ENCODE measurements at regions not wholly inside any gene's neighbourhood (a gene's known extent, or its start where the extent isn't known, plus 50 kb on each side); places are given as distances from the start of the nearest gene placed in this dataset.
A peak's percentile ranks its signal among the peaks of the same experiment; 100 is the strongest.

GRCh38 chr3:25894101-25894500 is 104.2 kb downstream of the OXSM start:
- no peaks in the 10 kb centered on the region for H3K27me3 ChIP-seq (ENCODE audit: low read length)
- no peaks in the 10 kb centered on the region for H4K20me1 ChIP-seq (ENCODE audit: low read length)
- H3K9me3 ChIP-seq (ENCODE audit: low read length): no peaks in the 10 kb centered on the region
- no peak overlapping the region for H2AFZ ChIP-seq (ENCODE audit: low read length)
- H3K27ac ChIP-seq (ENCODE audit: low read length): no peak overlapping the region
- POLR2A ChIA-PET (ENCODE audit: unreplicated experiment): no interaction called here
- no peak overlapping the region for H3K9ac ChIP-seq (ENCODE audit: low read length)
- CTCF ChIA-PET: no interaction called here
- ATAC-seq: no peak
- intact Hi-C loops (cut with micrococcal nuclease): no loop called here
- no TSS peak for BruUV-seq (replicated peaks)
- DNase-seq: no peak
- no peaks in the 10 kb centered on the region; the same call in 1 of the 2 replicates for H3K9me2 ChIP-seq (replicated peaks; ENCODE audit: low read length)
- H3F3A ChIP-seq (ENCODE audit: low read length, unreplicated experiment): no peaks in the 10 kb centered on the region
- no peak for TF ChIP-seq EZH2 (IDR thresholded peaks at IDR 0.05; ENCODE audit: low read length, unreplicated experiment)
- TF ChIP-seq CTCF (conservative IDR thresholded peaks at IDR 0.05; ENCODE audit: low read depth, low read length): no peak
- TF ChIP-seq EZH2phosphoT487 (IDR thresholded peaks at IDR 0.05; ENCODE audit: borderline replicate concordance, low read length): no peak
- H3K36me3 ChIP-seq (ENCODE audit: low read depth, low read length): no peaks in the 10 kb centered on the region
- no peaks in the 10 kb centered on the region for H3K4me1 ChIP-seq (ENCODE audit: insufficient read depth, low read length)
- no peak overlapping the region for H3K4me2 ChIP-seq (ENCODE audit: low read length)
- no peak overlapping the region for H3K4me3 ChIP-seq (ENCODE audit: low read length)
- H3K79me2 ChIP-seq (ENCODE audit: low read length): no peaks in the 10 kb centered on the region

- H3K4me3 ChIP-seq (ENCODE audit: low read length): no peak overlapping the region
- TF ChIP-seq EZH2phosphoT487 (IDR thresholded peaks at IDR 0.05; ENCODE audit: borderline replicate concordance, low read length): no peak
- TF ChIP-seq EZH2 (IDR thresholded peaks at IDR 0.05; ENCODE audit: low read length, unreplicated experiment): no peak
- no peak for TF ChIP-seq CTCF (conservative IDR thresholded peaks at IDR 0.05; ENCODE audit: low read depth, low read length)
- BruUV-seq (replicated peaks): no TSS peak
- H3K27me3 ChIP-seq (ENCODE audit: low read length): no peaks in the 10 kb centered on the region
- H3K79me2 ChIP-seq (ENCODE audit: low read length): no peaks in the 10 kb centered on the region
- H3K27ac ChIP-seq (ENCODE audit: low read length): no peak overlapping the region
- H3K9ac ChIP-seq (ENCODE audit: low read length): no peak overlapping the region
- intact Hi-C loops (cut with micrococcal nuclease): no loop called here
- no peaks in the 10 kb centered on the region; the same call in 1 of the 2 replicates for H3K9me2 ChIP-seq (replicated peaks; ENCODE audit: low read length)
- no peaks in the 10 kb centered on the region for H3K9me3 ChIP-seq (ENCODE audit: low read length)
- H3K36me3 ChIP-seq (ENCODE audit: low read depth, low read length): no peaks in the 10 kb centered on the region
- H4K20me1 ChIP-seq (ENCODE audit: low read length): no peaks in the 10 kb centered on the region
- no peaks in the 10 kb centered on the region for H3F3A ChIP-seq (ENCODE audit: low read length, unreplicated experiment)
- DNase-seq: no peak
- ChIA-PET CTCF (no interaction called here), POLR2A (ENCODE audit: unreplicated experiment) (no interaction called here)
- no peaks in the 10 kb centered on the region for H3K4me1 ChIP-seq (ENCODE audit: insufficient read depth, low read length)
- ATAC-seq: no peak
- no peak overlapping the region for H2AFZ ChIP-seq (ENCODE audit: low read length)
- no peak overlapping the region for H3K4me2 ChIP-seq (ENCODE audit: low read length)
Measured at GRCh38 chr3:25895031-25895430, 105.1 kb downstream of the OXSM start.

GRCh38 chr3:25895443-25895842 is 105.6 kb downstream of the OXSM start:
- POLR2A ChIA-PET (ENCODE audit: unreplicated experiment): no interaction called here

More at GRCh38 chr3:25895443-25895842, 105.6 kb downstream of the OXSM start:
- no peak overlapping the region for H3K27ac ChIP-seq (ENCODE audit: low read length)
- no peaks in the 10 kb centered on the region; the same call in 1 of the 2 replicates for H3K9me2 ChIP-seq (replicated peaks; ENCODE audit: low read length)
- H3K27me3 ChIP-seq (ENCODE audit: low read length): no peaks in the 10 kb centered on the region
- no peak overlapping the region for H3K4me2 ChIP-seq (ENCODE audit: low read length)
- H3K9me3 ChIP-seq (ENCODE audit: low read length): no peaks in the 10 kb centered on the region
- DNase-seq (peak; percentile 31), ATAC-seq (no peak)
- intact Hi-C loops (cut with micrococcal nuclease): no loop called here
- H3F3A ChIP-seq (ENCODE audit: low read length, unreplicated experiment): no peaks in the 10 kb centered on the region
- no peak overlapping the region for H2AFZ ChIP-seq (ENCODE audit: low read length)
- no peak overlapping the region for H3K4me3 ChIP-seq (ENCODE audit: low read length)
- H3K36me3 ChIP-seq (ENCODE audit: low read depth, low read length): no peaks in the 10 kb centered on the region
- H3K4me1 ChIP-seq (ENCODE audit: insufficient read depth, low read length): no peaks in the 10 kb centered on the region
- BruUV-seq (replicated peaks): no TSS peak
- no peaks in the 10 kb centered on the region for H4K20me1 ChIP-seq (ENCODE audit: low read length)
- no peak for TF ChIP-seq EZH2phosphoT487 (IDR thresholded peaks at IDR 0.05; ENCODE audit: borderline replicate concordance, low read length)
- no peak for TF ChIP-seq EZH2 (IDR thresholded peaks at IDR 0.05; ENCODE audit: low read length, unreplicated experiment)
- TF ChIP-seq CTCF (conservative IDR thresholded peaks at IDR 0.05; ENCODE audit: low read depth, low read length): no peak
- CTCF ChIA-PET: no interaction called here
- H3K79me2 ChIP-seq (ENCODE audit: low read length): no peaks in the 10 kb centered on the region
- H3K9ac ChIP-seq (ENCODE audit: low read length): no peak overlapping the region
